ENCODE measurements at regions not wholly inside any gene's neighbourhood (a gene's known extent, or its start where the extent isn't known, plus 50 kb on each side); places are given as distances from the start of the nearest gene placed in this dataset.

- no peak for DNase-seq
These were observed 289.8 kb upstream of the SPRED2 start for GRCh38 chr2:65722028-65722778.

GRCh38 chr2:65716698-65717097 is 284.3 kb upstream of the SPRED2 start:
- DNase-seq, result no peak

- no peak for DNase-seq
These were observed 282.9 kb upstream of the SPRED2 start for GRCh38 chr2:65715323-65715722.

GRCh38 chr2:65714866-65715265 is 282.5 kb upstream of the SPRED2 start:
- no peak for DNase-seq

- DNase-seq, result no peak
These were observed 279.5 kb upstream of the SPRED2 start for GRCh38 chr2:65711863-65712262.

- no peak for DNase-seq
These were observed 278.4 kb upstream of the SPRED2 start for GRCh38 chr2:65710779-65711295.

GRCh38 chr2:65710356-65710755 is 278.0 kb upstream of the SPRED2 start:
- DNase-seq, result no peak

- DNase-seq, result no peak
These were observed 275.7 kb upstream of the SPRED2 start for GRCh38 chr2:65708086-65708485.

GRCh38 chr2:65706411-65706810 is 274.0 kb upstream of the SPRED2 start:
- DNase-seq, result no peak

- no peak for DNase-seq
These were observed 268.8 kb upstream of the SPRED2 start for GRCh38 chr2:65701191-65701590.

GRCh38 chr2:65700720-65701119 is 268.3 kb upstream of the SPRED2 start:
- DNase-seq, result no peak

- no peak for DNase-seq
These were observed 267.7 kb upstream of the SPRED2 start for GRCh38 chr2:65700004-65700651.

GRCh38 chr2:65691816-65692215 is 259.4 kb upstream of the SPRED2 start:
- DNase-seq, result no peak

- no peak for DNase-seq
These were observed 255.9 kb upstream of the SPRED2 start for GRCh38 chr2:65688141-65688886.

- no peak for DNase-seq
These were observed 255.2 kb upstream of the SPRED2 start for GRCh38 chr2:65687614-65688013.

- no peak for DNase-seq
These were observed 254.6 kb upstream of the SPRED2 start for GRCh38 chr2:65686928-65687521.

GRCh38 chr2:65681503-65681902 is 249.1 kb upstream of the SPRED2 start:
- no peak for DNase-seq

- no peak for DNase-seq
These were observed 246.5 kb upstream of the SPRED2 start for GRCh38 chr2:65678779-65679391.

GRCh38 chr2:65675350-65675749 is 243.0 kb upstream of the SPRED2 start:
- DNase-seq, result no peak

- no peak for DNase-seq
These were observed 239.4 kb upstream of the SPRED2 start for GRCh38 chr2:65671670-65672242.

GRCh38 chr2:65669574-65669973 is 237.2 kb upstream of the SPRED2 start:
- DNase-seq, result no peak

- no peak for DNase-seq
These were observed 236.3 kb upstream of the SPRED2 start for GRCh38 chr2:65668744-65669143.

Measured in stimulated activated CD4-positive, alpha-beta T cell treated with anti-CD3 and anti-CD28 coated beads, Interleukin-4, amount 100 ng/mL, for 24 hours (primary cell).